Stomach (tissue), 8 donors: ENCODE measurements at regions not wholly inside any gene's neighbourhood (a gene's known extent, or its start where the extent isn't known, plus 50 kb on each side); places are given as distances from the start of the nearest gene placed in this dataset.

Source experiments
- DNase-seq, 2 donors: peaks; one replicate each; pipeline versions ENCODE4 v3.0.0 to v3.0.0-alpha.2; 2013 to 2019
- H3K27ac ChIP-seq, 5 donors: fragments of 200-600 bp in 4 of 5; sonication (generic) in 4 of 5; one replicate each; pipeline ENCODE4 v1.5.1; 2013 to 2019; ENCODE audit warnings: mild to moderate bottlenecking in 1 of 5, moderate library complexity in 1 of 5
- H3K27me3 ChIP-seq, 3 donors: fragments of 200-600 bp; sonication (generic); one replicate each; pipeline ENCODE4 v1.5.1; 2017 to 2019; ENCODE audit warnings: mixed run types in 1 of 3
- H3K36me3 ChIP-seq, 4 donors: fragments of 200-600 bp; sonication (generic); 1 replicate in 3 of 4; 2 replicates in 1 of 4; pipeline ENCODE4 v1.5.1; 2016 to 2019
- H3K4me1 ChIP-seq, 4 donors: fragments of 200-600 bp; sonication (generic); one replicate each; pipeline ENCODE4 v1.5.1; 2016 to 2019
- H3K4me3 ChIP-seq, 4 donors: fragments of 200-600 bp; sonication (generic) in 3 of 4; one replicate each; pipeline ENCODE4 v1.5.1; 2016 to 2019; ENCODE audit warnings: mild to moderate bottlenecking in 1 of 4
- H3K9me3 ChIP-seq, 4 donors: fragments of 200-600 bp; sonication (generic); one replicate each; pipeline ENCODE4 v1.5.1; 2016 to 2019
- EP300 ChIP-seq: sonication (generic); formaldehyde crosslinking; IDR thresholded peaks from one replicate; pipeline ENCODE4 v1.6.1; 2017; ENCODE audit warnings: antibody characterized with exemption
- POLR2A ChIP-seq, 4 donors: fragments of 450-650 bp; IDR thresholded peaks; one replicate each; pipeline ENCODE4 v1.6.1; 2016; ENCODE audit warnings: antibody characterized with exemption in 4 of 4, control low read depth in 2 of 4, mild to moderate bottlenecking in 1 of 4, moderate library complexity in 1 of 4
- POLR2AphosphoS5 ChIP-seq, 3 donors: sonication (generic); formaldehyde crosslinking; IDR thresholded peaks; one replicate each; pipeline ENCODE4 v1.6.1; 2016; ENCODE audit warnings: antibody characterized with exemption in 3 of 3
- WGBS, 5 donors: extraction: QIAGEN DNeasy Blood & Tissue Kit in 3 of 5; methylation state at CpG; one replicate each; pipeline versions ENCODE4 v1.1.5 to v1.1.7; 2013 to 2018; 5-methylcytosine and 5-hydroxymethylcytosine counted together
- intact Hi-C: fragments of 100-400 bp; cut with DNase I; formaldehyde crosslinking; loops from one replicate; pipeline ENCODE4 v1.15.1; 2023; ENCODE audit warnings: low total_unique reads
- TF ChIP-seq, protein P1 (sequence below), 7 experiments: fragments of 450-650 bp in 4 of 7; fragments of 200-600 bp in 3 of 7; sonication (generic) in 3 of 7; IDR thresholded peaks; one replicate each; pipeline ENCODE4 v1.5.1; 2016 to 2019; ENCODE audit warnings: antibody characterized with exemption in 7 of 7, control low read depth in 2 of 7, mild to moderate bottlenecking in 1 of 7
- donor health status: healthy with polysubstance abuse.
- donor health status: Bipolar disorder and iron deficiency.
- donor health status: healthy.

DNA sequence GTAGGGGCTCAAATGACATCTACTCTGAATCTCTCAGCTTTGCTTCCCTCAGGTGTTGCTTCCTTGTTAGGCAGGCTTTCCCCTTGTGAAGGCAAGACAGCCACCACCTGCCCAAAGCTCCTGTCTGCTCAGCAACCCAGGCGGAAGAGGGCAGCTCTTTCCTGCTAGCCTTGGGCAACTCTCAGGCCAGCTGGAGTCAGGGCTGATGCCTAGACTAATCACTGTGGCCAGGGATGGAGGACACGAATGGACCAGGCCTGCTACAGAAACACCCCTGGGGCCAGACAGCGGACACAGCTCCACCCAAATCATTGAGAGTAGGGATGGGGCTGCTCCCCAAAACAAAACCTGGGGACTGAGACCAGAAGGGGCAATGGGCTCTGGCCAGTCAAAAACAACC is 138.0 kb downstream of the MTX3 start:
- TF ChIP-seq POLR2AphosphoS5 (IDR thresholded peaks at IDR 0.05) (no peak), POLR2A (IDR thresholded peaks at IDR 0.05) (no peak), EP300 (no peak)
- WGBS, 5 donors = 81 to 98% (median 92%) methylated on average over 3 of the region's 3 CpGs
- intact Hi-C loops = no loop called here
- H3K27me3 ChIP-seq = peaks cover 0 to 4% (median 0%) of the 10 kb centered on the region in 3 donors
- no peaks in the 10 kb centered on the region for H3K36me3 ChIP-seq
- peaks cover 0 to 2% (median 0%) of the 10 kb centered on the region in 4 donors for H3K4me1 ChIP-seq
- H3K4me3 ChIP-seq = no peak overlapping the region
- no peaks in the 10 kb centered on the region for H3K9me3 ChIP-seq
- H3K27ac ChIP-seq = no peak overlapping the region
- DNase-seq = no peak

DNA sequence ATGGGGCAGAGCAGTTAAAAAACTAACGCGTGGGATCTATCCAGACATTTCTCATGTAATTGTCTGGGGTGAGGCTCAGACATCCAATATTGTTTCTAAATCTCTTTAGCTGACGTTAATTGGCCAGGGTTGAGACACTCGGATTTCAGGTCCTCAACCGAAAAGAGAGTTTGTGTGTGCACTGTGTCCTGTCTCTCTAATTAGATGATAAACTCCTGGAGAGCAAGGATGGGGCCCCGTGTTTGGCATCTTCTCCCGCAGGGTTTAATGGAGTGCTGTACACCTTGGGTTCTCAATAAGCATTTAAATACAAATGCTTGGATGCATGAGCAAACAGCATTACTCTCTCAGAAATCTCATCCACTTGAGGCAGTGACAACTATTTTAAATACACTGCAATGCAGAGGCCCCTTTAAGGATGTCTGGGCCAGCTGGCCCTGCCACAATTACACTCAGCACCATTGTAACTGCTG is 139.6 kb downstream of the MTX3 start:
- Histone ChIP-seq H3K9me3 (no peaks in the 10 kb centered on the region), H3K4me1 (no peaks in the 10 kb centered on the region), H3K4me3 (no peak overlapping the region), H3K27ac (no peak overlapping the region), H3K27me3 (peaks cover 0 to 4% (median 0%) of the 10 kb centered on the region in 3 donors), H3K36me3 (no peaks in the 10 kb centered on the region)
- TF ChIP-seq, protein P1, sequence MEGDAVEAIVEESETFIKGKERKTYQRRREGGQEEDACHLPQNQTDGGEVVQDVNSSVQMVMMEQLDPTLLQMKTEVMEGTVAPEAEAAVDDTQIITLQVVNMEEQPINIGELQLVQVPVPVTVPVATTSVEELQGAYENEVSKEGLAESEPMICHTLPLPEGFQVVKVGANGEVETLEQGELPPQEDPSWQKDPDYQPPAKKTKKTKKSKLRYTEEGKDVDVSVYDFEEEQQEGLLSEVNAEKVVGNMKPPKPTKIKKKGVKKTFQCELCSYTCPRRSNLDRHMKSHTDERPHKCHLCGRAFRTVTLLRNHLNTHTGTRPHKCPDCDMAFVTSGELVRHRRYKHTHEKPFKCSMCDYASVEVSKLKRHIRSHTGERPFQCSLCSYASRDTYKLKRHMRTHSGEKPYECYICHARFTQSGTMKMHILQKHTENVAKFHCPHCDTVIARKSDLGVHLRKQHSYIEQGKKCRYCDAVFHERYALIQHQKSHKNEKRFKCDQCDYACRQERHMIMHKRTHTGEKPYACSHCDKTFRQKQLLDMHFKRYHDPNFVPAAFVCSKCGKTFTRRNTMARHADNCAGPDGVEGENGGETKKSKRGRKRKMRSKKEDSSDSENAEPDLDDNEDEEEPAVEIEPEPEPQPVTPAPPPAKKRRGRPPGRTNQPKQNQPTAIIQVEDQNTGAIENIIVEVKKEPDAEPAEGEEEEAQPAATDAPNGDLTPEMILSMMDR (IDR thresholded peaks at IDR 0.05) = no peak
- TF ChIP-seq POLR2AphosphoS5 (IDR thresholded peaks at IDR 0.05) (no peak), EP300 (no peak), POLR2A (IDR thresholded peaks at IDR 0.05) (no peak)
- intact Hi-C loops = no loop called here
- no peak for DNase-seq
- WGBS, 5 donors = 66 to 87% (median 70%) methylated on average over 7 of the region's 7 CpGs

DNA sequence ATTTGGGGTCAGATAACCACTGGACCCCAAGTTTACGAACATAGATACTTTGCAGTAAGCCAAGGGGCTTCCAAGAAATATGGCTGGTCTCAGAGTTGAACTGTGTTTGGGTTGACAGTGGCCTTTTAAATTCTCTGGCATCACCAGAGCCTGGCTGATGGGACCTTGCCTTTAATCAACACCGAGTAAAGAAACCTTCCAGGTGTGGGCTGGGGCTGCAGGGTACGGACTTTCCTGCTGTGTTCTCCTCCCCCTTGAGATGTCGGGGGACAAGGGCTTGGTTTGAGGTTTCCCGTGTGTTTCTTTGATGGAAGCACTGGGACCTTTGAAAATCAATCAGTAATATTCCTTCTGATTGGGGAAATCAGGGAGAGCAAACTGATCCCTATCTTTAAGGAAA is 140.1 kb downstream of the MTX3 start:
- 68 to 76% (median 74%) methylated on average over 5 of the region's 5 CpGs for WGBS, 5 donors
- intact Hi-C loops = no loop called here

DNA sequence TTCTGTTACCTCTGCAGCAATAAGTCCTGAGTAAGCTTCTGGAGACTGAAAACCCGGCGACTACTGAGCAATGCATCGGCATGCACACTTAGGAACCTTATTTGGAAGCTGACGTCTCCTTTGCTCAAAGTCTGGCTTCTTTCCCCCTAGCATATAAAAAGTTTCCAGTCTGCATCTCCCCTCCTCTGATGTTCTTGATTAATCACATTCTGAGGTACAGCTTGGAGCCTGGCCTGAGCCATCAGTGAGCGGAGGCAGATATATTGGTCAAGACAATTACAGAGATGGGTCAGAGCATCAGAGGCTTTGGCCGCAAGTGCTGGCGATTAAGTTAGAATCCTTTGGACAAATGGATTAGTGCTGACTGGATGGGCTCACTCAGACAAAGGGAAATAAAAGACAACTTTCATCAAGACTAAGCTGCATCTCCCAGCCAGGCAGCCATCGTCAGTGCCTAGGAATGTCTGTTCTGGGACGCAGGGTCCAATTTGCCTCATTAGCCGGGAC is 140.7 kb downstream of the MTX3 start:
- 70 to 92% (median 87%) methylated on average over 10 of the region's 10 CpGs for WGBS, 5 donors
- Histone ChIP-seq H3K9me3 (no peaks in the 10 kb centered on the region), H3K4me1 (no peaks in the 10 kb centered on the region), H3K27ac (no peak overlapping the region), H3K4me3 (no peak overlapping the region), H3K36me3 (no peaks in the 10 kb centered on the region), H3K27me3 (peaks cover 0 to 4% (median 0%) of the 10 kb centered on the region in 3 donors)
- peak in 1 of 2 donors; percentile 76 for DNase-seq
- intact Hi-C loops = no loop called here
- TF ChIP-seq POLR2AphosphoS5 (IDR thresholded peaks at IDR 0.05) (no peak), EP300 (no peak), POLR2A (IDR thresholded peaks at IDR 0.05) (no peak)
- TF ChIP-seq, protein P1 (IDR thresholded peaks at IDR 0.05) = no peak

More for the DNA sequence above, 140.1 kb downstream of the MTX3 start:
- H3K27me3 ChIP-seq = peaks cover 0 to 4% (median 0%) of the 10 kb centered on the region in 3 donors
- H3K4me3 ChIP-seq = no peak overlapping the region
- H3K27ac ChIP-seq = no peak overlapping the region
- TF ChIP-seq, protein P1 (IDR thresholded peaks at IDR 0.05) = no peak
- TF ChIP-seq POLR2A (IDR thresholded peaks at IDR 0.05) (no peak), EP300 (no peak)
- H3K9me3 ChIP-seq = no peaks in the 10 kb centered on the region
- DNase-seq = no peak
- H3K4me1 ChIP-seq = no peaks in the 10 kb centered on the region
- H3K36me3 ChIP-seq = no peaks in the 10 kb centered on the region
